ENCODE measurements at regions not wholly inside any gene's neighbourhood (a gene's known extent, or its start where the extent isn't known, plus 50 kb on each side); places are given as distances from the start of the nearest gene placed in this dataset.

GRCh38 chr2:239793086-239793485 lies 232.1 kb downstream of the NDUFA10 start:
- TF ChIP-seq GATA3 (IDR thresholded peaks at IDR 0.05; ENCODE audit: low read depth, low read length): no peak
- no peak for TF ChIP-seq GATA2 (IDR thresholded peaks at IDR 0.05; ENCODE audit: low read depth, low read length)

Data from SH-SY5Y (cell line).